CD4-positive, alpha-beta T cell treated with Interleukin-2 at 100 ng/mL for 4 hours (primary cell): ENCODE measurements at regions not wholly inside any gene's neighbourhood (a gene's known extent, or its start where the extent isn't known, plus 50 kb on each side); places are given as distances from the start of the nearest gene placed in this dataset.

Source experiments
- DNase-seq: peaks from one replicate; pipeline ENCODE4 v3.0.0-alpha.2; 2020; ENCODE audit warnings: low spot score

DNA sequence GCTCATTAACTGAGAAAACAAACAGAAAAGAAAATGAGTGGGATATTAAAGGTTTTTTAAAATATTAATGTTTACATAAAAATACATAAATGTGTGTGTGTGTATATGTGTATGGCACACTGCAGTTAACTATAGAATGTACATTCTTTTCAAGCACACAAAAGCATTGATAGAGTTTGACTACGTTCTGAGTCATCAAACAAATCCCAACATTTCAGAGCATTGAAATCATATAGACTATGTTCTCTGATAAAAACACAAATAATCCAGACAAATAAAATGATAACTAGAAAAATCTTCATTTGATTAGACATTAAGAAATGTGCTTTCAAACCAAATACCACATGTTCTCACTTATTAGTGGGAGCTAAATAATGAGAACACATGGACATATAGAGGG lies 84.3 kb upstream of the CELF4 start:
- no peak for DNase-seq

DNA sequence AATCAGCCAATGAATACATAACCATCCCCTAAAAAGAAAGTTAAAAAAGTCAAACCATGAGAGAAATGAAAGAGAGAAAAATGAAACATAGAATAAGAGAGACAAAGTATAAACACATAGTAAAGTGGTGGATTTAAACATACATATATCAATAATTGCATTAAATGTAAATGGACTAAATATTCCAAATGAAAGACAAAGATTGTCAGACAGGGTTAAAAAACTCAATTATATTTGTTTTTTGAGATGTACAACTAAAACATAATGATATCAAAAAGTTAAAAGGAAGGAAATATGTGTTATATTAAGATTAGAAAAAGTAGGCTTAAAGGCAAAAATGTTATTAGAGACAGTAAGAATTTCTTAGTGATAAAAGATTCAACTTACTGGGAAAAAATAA lies 83.8 kb upstream of the CELF4 start:
- no peak for DNase-seq

DNA sequence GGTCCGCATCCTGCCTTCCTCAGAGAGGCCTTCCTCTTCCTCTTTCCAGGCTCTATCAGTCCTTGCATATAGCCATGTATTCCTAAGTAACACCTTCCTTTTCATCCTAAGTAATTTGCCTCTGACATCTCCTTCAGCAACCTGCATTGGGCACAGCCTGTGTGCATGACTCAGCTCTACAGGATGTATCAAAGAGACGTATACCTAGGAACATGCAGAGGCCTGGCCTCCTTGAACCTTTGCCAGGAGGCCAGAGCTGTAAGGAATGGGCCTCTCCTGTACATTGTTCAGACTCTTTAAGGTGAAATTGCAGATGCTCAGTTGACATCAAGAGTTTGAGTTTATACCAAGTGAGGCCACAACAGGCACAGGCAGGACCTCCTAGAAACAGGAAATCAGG lies 76.0 kb upstream of the CELF4 start:
- no peak for DNase-seq

DNA sequence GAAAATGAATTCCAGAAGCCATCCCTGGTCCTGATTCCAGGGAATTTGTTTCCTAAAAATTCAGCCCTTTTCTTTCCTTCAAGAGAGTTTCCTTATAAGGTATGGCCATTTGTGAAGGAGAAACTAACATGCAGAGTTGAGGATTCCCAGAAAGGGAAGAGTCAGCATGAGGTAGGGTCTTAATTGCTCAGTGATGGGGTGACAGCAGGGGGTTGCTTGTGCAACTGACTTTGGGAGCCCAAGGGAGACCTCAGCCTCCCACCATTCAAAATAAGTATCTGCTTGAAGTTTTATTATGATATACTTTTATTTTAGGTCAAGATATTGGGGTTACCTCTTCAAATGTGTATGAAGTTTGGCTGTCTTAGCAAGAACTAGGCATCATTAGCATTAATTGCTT lies 74.9 kb upstream of the CELF4 start:
- DNase-seq, result no peak

DNA sequence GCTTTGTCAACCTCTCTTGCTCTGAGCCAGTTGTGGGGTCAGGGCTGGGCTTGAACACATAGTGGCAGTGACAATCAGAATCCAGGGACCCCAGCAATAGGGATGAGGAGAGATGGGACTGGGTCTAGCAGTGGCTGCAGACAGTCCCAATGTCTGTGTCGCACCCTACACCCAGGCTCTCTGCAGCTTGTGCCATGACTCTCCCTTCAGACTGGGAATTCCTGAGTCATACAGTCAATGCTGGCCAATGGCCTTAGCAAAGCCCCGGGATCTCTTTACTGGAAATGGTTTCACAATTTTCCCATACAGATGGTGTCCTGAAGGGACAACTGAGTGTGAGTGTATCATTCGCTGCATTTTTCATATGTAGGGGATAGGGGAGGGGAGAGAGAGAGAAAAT lies 74.2 kb upstream of the CELF4 start:
- no peak for DNase-seq

DNA sequence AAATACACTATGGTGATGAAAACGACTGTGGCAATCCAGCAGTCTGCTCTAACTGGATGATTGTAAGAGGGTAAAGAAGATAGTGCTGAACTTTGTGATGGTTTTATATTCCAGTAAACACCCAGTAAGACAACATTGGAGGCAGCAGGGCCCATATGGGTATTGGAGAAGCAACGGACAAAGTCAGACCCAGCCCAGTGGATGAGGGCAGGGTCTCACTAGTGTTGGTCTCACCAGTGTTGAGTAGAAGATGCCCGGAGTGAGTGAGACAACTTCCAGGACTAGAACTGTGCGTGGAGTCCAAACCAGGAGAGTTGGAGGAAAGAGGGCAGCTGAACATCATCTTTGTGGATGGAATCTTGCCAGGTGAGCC lies 71.9 kb upstream of the CELF4 start:
- DNase-seq, result no peak

DNA sequence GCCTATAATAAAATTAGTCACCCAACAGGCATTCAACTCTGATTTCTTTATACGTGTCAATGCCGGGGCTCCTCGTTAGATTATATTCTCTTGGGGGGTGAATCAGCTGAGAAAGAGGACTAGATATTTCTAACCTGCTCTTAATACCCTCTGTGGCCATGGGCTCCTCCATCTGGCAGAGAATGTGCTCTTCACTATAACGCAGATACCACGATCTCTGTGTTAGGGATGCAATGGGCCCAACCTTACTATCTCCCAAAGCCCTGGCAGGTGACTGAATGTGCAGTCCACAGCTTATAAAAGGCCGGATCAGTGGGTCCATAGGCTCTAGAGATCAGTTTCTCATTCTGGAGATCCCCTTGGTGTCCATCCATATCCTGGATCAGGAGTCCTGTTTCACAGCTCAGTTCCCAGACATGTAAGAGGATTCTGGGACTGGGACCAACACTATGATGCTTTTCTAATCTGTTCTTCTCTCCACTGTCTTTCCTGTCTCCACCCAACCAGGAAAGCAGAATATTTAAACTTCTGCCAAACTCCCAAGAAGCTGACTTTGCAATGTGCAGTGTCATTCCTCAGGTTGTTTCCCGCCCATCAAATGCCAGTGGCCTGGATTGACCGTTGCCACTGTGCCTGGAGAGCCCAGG lies 71.4 kb upstream of the CELF4 start:
- DNase-seq, result no peak

DNA sequence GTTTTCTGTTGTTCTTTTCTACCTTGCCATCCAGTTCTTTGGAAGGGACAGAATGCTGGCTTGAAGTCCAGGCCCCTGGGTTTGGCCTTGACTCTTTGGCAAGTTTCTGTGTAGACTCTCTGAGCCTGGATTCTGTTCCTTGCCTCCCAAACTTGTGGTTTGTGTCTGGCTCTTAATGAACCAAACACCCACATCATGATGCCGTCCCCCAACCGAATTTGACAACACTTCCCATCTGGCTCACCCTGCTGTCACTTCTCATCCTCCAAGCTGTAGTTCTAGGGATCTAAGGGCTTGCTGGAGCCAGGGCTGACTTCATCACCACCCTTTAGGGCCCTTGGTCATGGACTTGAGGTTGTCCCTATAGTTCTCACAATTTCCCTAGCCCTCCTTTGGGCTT lies 68.9 kb upstream of the CELF4 start:
- DNase-seq, result no peak

DNA sequence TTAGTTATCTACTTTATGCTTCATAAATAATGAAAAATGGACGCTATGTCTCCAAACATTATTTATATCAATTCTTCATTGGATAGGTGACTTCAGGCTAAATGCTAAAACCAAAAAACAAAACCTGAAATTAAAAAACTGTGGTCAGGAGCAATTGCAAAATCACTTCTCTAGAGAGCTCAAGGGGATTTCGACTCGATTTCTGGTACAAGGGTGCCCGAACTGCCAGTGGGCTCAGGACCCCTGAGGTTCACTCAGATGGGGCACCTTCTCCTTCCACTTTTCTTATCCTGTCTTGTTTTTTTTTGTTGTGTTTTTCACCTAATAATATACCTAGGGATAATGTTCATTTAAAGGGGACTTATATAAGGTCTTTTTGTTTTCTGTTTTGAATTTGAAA lies 65.8 kb upstream of the CELF4 start:
- DNase-seq, result no peak

DNA sequence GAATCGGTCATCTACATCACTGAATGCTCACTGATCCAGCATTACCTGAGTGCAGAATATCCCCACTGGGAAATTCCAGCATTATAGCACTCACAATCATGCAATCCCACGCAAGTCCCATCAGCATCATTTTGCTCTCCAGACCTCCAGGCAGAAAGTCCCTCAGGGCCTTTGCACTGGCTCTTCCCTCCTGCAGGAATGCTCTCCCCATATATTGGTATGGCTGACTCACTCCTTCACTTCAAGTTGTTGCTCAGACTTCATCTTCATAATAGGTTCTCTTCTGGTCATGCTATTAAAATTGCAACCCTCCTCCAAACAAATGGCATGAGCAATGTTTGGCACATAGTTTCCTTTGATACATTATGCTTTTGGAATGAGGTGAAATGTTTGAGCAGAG lies 64.7 kb upstream of the CELF4 start:
- DNase-seq, result no peak

DNA sequence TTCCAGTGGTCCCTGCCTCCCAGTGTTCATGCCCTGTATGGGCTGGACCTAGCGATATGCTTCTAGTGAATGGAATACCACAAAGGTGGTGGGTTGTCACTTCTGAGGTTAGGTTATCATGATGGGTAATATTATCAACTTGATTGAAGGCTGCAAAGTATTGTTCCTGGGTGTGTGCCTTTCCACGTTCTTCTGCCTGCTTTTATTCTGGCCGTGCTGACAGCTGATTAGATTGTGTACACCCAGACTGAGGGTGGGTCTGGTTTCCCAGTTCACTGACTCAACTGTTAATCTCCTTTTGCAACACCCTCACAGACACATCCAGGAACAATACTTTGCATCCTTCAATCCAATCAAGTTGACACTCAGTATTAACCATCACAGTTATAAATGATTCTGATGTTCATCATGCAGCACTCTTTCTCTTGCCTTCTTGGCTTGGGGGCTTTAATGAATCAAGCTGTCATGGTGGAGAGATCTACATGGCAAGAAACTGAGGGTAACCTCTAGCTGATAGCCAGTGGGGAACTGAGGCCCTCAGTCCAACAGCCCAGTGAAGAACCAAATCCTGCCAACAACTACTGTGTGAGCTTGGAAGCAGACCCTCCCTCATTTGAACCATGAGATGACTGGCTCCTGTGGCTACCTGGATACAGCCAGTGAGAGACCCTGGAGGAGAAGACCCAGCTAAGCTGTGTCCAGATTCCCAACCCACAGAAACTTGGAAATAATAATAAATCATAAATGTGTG lies 63.0 kb upstream of the CELF4 start:
- DNase-seq, result no peak

DNA sequence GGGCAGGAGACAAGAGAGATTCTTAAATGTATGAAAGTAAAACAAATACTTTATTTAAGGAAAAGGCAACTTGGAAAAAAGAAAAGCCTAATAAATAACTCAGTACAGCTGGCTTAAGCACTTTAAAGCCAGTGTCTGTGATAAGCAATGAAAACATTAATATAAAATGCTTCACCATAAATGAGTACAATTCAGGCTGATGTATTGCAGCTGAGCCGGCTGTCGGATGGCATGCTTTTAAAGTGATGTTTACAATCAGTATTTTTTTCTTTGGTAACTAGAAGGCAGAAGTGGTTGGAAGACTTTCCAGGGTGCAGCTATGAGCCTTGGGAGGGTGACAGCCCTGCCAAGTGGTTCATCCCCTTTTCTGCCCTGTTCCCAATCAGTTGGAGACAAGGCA lies 58.7 kb upstream of the CELF4 start:
- DNase-seq, result no peak

DNA sequence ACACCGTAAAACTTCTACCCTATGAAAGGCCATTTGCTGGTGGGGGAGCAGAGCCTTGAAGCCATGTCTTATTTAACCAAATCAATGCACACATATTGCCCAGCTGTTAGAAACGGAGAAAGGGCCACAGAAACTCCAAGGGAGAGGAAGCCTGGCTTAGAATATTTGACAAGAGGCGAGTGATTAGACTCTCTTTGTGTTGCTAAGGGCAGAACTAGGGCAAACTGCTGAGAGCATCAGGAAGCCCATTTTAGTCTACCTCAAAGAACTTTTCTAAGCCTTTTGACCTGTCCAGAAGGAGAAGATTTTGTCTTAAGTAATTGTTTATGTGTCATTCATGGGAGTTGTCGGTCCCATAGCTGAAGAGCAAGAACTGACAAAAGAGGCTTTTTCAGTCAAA lies 54.4 kb upstream of the CELF4 start:
- DNase-seq, result no peak

DNA sequence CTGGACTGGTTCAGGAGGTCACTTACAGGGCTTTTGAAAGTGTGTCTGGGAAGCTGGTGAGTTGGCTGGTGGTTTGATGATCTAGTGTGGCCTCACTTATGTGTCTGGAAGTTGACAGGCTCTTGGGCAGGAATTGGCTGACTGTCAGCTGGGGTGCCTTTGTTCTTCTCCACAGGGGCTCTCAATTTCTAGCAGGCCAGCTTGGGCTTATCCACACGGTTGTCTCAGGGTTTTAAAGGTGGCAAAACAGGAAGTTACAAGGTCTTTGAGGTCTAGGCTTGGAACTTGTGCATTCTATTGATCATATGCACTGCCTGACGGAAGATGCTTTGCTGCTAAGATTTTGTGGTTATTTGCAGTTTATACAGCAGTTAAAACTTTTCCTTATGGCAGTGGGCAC lies 52.0 kb upstream of the CELF4 start:
- DNase-seq, result no peak
